GM12864 (cell line): ENCODE measurements at regions not wholly inside any gene's neighbourhood (a gene's known extent, or its start where the extent isn't known, plus 50 kb on each side); places are given as distances from the start of the nearest gene placed in this dataset.

Source experiments
- DNase-seq: peaks from one replicate; pipeline ENCODE4 v3.0.0-alpha.2; 2011; ENCODE audit warnings: low read depth
- H3K4me3 ChIP-seq: 2 replicates; pipeline ENCODE4 v1.5.1; 2011; ENCODE audit warnings: mild to moderate bottlenecking, low read depth, low read length, control low read depth
- CTCF ChIP-seq: IDR thresholded peaks from 2 replicates; pipeline ENCODE4 v1.5.1; 2011; ENCODE audit warnings: low read depth, mild to moderate bottlenecking, moderate library complexity, low read length, control low read depth, inconsistent platforms; ENCODE audit errors: missing control alignments

- no peak overlapping the region for H3K4me3 ChIP-seq
- TF ChIP-seq CTCF: no peak
- no peak for DNase-seq
Observed at GRCh38 chr2:57907411-57907810, 139.2 kb upstream of the VRK2 start.

GRCh38 chr2:57908736-57909161, 137.9 kb upstream of the VRK2 start:
- DNase-seq: peak; percentile 68
- no peak for TF ChIP-seq CTCF
- H3K4me3 ChIP-seq: no peak overlapping the region

DNA sequence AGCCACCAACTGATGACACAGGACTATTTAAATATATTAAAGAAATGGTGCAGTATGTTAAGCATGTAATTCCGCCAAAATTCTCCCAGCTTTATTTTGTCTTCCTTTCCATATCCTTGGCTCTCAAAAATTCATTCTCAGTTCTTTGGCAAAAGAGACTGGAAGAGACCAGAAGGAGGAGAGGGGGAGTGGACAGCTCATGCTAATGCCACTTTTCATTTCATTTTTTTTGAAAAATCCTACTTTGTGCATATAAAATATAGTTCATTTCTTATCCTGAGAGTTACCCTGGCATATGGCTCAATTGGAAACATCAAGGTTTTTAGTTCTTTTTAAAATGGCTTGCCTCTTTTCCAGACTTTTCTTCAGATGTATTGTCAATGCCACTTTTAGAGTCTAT, 128.5 kb upstream of the VRK2 start:
- DNase-seq: no peak
- no peak overlapping the region for H3K4me3 ChIP-seq
- TF ChIP-seq CTCF: no peak

DNA sequence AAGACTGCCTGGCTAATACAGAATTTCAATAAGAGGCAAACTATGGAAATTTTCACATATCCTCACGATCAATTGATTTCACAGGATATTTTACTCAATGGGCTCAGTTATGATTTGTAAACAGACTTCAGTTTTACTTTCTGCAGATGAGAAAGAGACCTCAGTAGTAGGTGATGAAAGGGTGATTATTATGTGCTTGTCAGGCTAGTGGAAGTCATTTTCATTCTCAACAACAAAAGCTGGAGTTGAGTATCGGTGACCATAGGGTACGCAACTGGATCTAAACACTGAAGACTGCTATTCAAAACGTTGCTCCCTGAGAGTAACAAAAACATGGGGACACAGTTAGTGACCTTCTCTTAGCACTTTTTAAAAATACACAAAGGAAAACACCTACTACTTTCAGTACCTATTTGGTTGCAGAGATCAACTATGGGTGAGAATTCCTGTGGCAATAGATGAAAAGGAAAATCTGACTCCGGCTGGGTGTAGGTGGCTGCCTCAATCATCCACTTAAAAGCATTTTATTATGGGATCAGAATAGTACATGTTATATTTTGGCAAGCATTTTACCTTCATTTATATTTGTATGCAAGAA, 126.2 kb upstream of the VRK2 start:
- no peak overlapping the region for H3K4me3 ChIP-seq
- DNase-seq: no peak
- no peak for TF ChIP-seq CTCF

DNA sequence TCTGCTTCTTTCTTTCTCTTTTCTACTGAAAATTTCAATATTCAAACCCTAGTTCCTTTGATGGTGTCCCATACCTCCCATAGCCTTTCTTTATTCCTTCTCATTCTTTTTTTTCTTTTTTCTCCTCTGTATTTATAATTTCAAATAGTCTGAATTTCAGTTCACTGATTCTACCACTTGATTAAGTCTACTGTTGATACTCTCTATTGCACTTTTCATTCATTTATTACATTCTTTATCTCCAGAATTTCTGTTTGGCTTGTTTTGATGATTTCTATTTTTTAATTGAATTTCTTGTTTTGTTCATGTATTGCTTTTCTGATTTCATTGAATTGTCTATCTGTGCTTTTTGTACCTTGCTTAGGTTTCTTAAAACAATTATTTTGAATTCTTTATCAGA, 111.9 kb upstream of the VRK2 start:
- no peak for TF ChIP-seq CTCF
- H3K4me3 ChIP-seq: no peak overlapping the region
- no peak for DNase-seq

GRCh38 chr2:57936216-57936615, 110.4 kb upstream of the VRK2 start:
- H3K4me3 ChIP-seq: no peak overlapping the region
- TF ChIP-seq CTCF: no peak
- DNase-seq: no peak

GRCh38 chr2:57937456-57937855, 109.2 kb upstream of the VRK2 start:
- DNase-seq: no peak
- TF ChIP-seq CTCF: no peak
- H3K4me3 ChIP-seq: no peak overlapping the region
